NT2/D1 (cell line): ENCODE measurements at regions not wholly inside any gene's neighbourhood (a gene's known extent, or its start where the extent isn't known, plus 50 kb on each side); places are given as distances from the start of the nearest gene placed in this dataset.

Source experiments
- DNase-seq: peaks from one replicate; pipeline ENCODE4 v3.0.0-alpha.2; 2011; ENCODE audit warnings: low read depth, low spot score
- H3K27me3 ChIP-seq: 2 replicates; pipeline ENCODE4 v1.6.0; 2011; ENCODE audit warnings: mild to moderate bottlenecking; ENCODE audit not compliant: insufficient read length, insufficient read depth
- H3K36me3 ChIP-seq: 2 replicates; pipeline ENCODE4 v1.6.1; 2011; ENCODE audit warnings: mild to moderate bottlenecking, low read length, mixed read lengths; ENCODE audit not compliant: insufficient read depth, insufficient read length
- H3K4me1 ChIP-seq: 2 replicates; pipeline ENCODE4 v1.5.1; 2011; ENCODE audit not compliant: insufficient read depth, insufficient read length
- H3K4me3 ChIP-seq: 2 replicates; pipeline ENCODE4 v1.5.1; 2011; ENCODE audit warnings: low read depth; ENCODE audit not compliant: insufficient read length
- H3K9ac ChIP-seq: 2 replicates; pipeline ENCODE4 v1.6.0; 2011; ENCODE audit warnings: low read depth; ENCODE audit not compliant: insufficient read length
- H3K9me3 ChIP-seq: 2 replicates; pipeline ENCODE4 v1.5.1; 2011; ENCODE audit warnings: mild to moderate bottlenecking, low read length; ENCODE audit not compliant: insufficient read depth
- SUZ12 ChIP-seq: IDR thresholded peaks from 2 replicates; pipeline ENCODE4 v1.6.1; 2011; ENCODE audit not compliant: insufficient read length, insufficient read depth; ENCODE audit errors: extremely low read depth
- YY1 ChIP-seq: IDR thresholded peaks from 2 replicates; pipeline ENCODE4 v1.6.1; 2011; ENCODE audit not compliant: insufficient read length, insufficient read depth
- ZNF274 ChIP-seq: IDR thresholded peaks from 2 replicates; pipeline ENCODE4 v1.6.1; 2011; ENCODE audit warnings: mild to moderate bottlenecking, low read depth, low read length

DNA sequence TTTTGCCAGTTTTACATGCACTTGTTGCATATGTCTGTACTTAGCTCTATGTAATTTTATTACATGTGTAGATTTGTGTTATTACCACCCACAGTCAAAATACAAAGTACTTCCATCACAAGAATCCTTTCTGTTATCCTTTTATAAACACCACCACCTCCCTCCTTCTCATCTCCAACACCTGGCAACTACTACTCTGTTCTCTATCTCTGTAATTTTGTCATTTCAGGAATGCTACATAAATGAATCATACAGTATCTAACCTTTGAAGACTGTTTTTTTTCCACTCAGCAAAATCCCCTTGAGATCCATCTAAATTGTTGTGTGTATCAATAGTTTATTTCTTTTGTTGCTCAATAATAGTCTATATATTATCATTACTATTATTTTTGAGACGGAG lies 64.5 kb upstream of the COP1 start:
- no peak overlapping the region for H3K4me3 ChIP-seq
- no peaks in the 10 kb centered on the region for H3K36me3 ChIP-seq
- TF ChIP-seq ZNF274 = no peak
- no peak for TF ChIP-seq SUZ12
- TF ChIP-seq YY1 = no peak
- no peaks in the 10 kb centered on the region for H3K27me3 ChIP-seq
- no peaks in the 10 kb centered on the region for H3K4me1 ChIP-seq
- no peaks in the 10 kb centered on the region for H3K9me3 ChIP-seq
- no peak overlapping the region for H3K9ac ChIP-seq
- no peak for DNase-seq
